Myocyte (in vitro differentiated cells): ENCODE measurements at regions not wholly inside any gene's neighbourhood (a gene's known extent, or its start where the extent isn't known, plus 50 kb on each side); places are given as distances from the start of the nearest gene placed in this dataset.
"Not testable (repeated sequence)": the region's sequence is repeated elsewhere in the genome, so short reads cannot be mapped to it uniquely, and the experiment has no call there.

ENCODE experiments used
- DNase-seq: peaks from one replicate; pipeline ENCODE4 v3.0.0-alpha.2; 2012; ENCODE audit warnings: low read depth

- no peak for DNase-seq
Observed at GRCh38 chr9:87781331-87781730, 55.4 kb downstream of the CTSL start.

DNA sequence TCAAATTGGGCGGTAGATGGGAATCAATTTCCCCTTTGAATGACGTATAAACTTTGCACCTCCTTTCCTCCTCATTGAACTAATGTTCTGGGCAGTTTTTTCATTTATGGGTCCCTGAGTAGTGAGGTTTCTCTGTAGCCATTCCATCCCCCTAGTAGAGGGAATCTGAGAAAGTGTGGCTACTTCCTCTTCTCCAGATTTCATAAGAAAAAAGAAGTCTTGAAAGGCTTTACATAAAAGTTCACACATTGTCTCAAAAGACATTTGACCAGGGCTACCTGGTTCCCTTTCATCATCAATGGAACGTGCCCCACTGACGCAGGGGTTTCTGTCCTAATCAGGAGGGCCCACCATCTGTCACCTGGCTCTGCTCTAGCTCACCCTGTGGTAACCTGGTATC is 57.3 kb downstream of the CTSL start:
- DNase-seq: no peak

DNA sequence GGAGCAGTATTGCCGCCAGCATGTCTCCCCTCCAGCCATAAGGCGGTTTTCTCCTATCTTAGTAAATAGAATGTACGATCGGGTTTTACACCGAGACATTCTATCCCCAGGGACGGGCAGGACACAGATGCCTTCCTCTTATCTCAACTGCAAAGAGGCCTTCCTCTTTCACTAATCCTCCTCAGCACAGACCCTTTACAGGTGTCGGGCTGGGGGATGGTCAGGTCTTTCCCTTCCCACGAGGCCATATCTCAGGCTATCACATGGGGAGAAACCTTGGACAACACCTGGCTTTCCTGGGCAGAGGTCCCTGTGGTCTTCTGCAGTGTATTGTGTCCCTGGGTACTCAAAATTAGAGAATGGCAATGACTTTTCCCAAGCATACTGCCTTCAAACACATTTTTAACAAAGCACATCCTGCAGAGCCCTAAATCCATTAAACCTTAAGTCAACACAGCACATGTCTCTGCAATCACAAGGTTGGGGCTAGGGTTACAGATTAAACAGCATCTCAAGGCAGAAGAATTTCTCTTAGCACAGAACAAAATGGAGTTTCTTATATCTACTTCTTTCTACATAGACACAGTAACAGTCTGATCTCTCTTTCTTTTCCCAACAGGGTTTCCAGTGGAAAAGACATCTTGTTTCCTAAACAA is 59.5 kb downstream of the CTSL start:
- not testable (repeated sequence) for DNase-seq

GRCh38 chr9:87786423-87786822 is 60.5 kb downstream of the CTSL start:
- DNase-seq: no peak

DNA sequence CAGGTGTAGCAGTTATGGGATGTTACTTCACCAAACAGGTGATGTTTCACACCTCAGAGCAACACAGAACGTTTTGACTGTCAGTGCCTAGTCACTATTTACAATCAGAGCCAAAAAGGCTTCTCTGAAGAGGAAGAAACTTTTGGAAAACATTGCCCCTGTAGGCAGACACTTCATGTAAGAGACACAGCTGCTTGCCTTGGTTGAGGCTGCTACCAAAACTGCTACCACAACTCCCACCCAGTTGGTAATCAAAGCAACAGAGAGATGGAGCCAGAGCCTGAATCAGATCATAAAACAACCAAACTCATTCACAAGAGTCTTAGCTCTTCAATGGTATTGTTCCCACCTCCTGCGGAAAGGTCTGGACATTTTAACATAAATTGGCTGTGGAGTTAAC is 61.0 kb downstream of the CTSL start:
- DNase-seq: no peak

- DNase-seq: no peak
Observed at GRCh38 chr9:87787735-87788134, 61.8 kb downstream of the CTSL start.

DNA sequence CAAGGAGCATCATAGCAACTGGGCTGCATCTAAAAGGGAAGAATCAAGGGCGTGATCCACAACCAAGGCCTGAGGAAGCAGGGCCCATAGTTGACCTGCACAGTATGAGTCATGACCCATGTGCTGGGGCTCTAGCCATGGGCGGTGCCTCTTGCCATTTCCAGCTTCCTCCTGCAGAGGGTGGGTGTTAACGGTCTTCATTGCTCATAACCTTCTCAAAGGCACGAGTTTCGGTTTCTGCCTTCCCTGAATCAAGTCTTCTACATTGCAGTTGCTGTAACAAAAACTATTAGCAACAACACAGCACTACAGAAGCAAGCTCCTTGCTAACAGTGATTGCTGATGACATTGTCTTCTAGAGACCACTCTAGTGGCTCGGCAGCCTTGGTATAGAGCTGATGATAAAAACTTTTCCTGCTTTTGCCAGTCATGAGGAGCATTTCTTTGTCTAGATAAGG is 66.9 kb downstream of the CTSL start:
- peak; percentile 28 for DNase-seq

DNA sequence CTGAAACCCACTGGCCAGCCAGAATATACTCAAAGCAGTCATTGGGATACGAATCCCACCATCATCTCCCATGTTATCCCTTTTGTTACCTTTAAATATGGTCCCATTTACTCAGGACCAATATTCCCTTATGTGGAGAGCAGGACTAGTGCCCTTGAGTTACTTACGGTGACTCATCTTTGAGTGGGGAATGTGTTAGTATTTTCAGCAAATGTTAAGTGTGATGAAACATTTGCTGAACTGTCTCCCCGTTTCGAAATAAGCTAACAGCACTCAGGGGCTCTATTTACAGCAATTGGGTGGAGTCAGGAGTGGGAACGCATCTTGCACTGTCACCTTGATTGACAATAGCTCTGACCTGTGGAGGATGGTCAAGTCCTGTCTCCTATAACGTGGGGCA is 67.4 kb downstream of the CTSL start:
- peak; percentile 53 for DNase-seq

GRCh38 chr9:87795178-87795577 is 69.3 kb downstream of the CTSL start:
- no peak for DNase-seq

DNA sequence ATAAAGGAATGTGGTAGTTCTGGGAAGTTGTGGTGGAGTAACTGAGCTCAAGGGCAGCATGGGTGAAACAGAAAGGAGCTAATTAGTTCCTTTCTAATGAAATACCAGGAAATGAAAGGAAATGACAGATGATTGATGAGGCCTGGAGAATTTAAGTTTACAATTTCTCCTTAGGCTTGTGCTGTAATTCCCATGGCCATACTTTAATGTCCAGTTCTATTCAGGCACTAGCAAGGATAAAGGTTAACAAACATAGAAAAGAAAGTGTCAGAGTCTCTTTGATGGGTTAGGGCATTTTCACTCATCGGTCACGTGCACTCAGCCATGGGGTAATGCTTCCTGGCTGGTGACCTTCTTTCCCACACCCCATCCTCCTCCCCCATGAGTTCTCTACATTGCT is 70.3 kb downstream of the CTSL start:
- no peak for DNase-seq

- DNase-seq: no peak
Observed at GRCh38 chr9:87798261-87798833, 72.4 kb downstream of the CTSL start.

DNA sequence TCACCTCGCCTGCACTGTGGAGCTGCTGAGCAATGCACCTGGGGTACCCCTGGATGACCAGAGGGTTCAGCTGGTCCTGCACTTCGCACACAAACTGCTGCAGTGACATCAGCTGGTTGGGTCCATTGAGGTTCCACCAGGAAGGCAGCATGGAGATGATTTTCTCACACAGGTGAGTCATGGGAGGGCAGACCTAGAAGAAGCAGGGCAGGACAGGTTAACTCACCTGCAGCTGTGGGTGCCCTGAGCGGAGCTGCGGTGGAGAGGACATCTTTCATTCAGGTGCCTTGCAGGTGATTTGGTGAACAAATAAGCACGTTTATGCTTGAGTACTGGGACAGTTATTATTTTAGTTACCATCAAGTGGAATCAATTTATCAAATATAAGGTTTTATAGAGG is 73.6 kb downstream of the CTSL start:
- no peak for DNase-seq

DNA sequence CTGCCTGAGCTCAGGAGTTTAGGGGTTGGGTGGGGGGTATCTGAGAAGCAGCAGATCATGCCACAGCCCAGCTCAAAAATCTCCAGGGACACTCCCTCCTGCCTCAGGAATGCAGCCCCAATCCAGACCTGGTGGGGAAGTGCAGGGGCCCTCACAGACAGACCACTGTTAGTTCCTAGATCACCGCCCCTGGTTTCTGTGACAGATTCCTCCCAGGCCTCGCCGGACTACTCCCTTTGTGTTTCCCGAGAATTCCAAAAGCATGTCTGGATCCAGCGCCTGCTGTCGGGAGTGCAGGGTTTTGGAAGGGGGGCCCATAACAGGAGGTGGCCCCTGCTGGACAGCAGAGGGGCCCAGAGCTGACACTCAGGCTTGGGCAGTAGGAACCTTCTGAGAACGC is 74.5 kb downstream of the CTSL start:
- DNase-seq: no peak

GRCh38 chr9:87801013-87801412 is 75.1 kb downstream of the CTSL start:
- no peak for DNase-seq

- no peak for DNase-seq
Observed at GRCh38 chr9:87803166-87803565, 77.2 kb downstream of the CTSL start.

DNA sequence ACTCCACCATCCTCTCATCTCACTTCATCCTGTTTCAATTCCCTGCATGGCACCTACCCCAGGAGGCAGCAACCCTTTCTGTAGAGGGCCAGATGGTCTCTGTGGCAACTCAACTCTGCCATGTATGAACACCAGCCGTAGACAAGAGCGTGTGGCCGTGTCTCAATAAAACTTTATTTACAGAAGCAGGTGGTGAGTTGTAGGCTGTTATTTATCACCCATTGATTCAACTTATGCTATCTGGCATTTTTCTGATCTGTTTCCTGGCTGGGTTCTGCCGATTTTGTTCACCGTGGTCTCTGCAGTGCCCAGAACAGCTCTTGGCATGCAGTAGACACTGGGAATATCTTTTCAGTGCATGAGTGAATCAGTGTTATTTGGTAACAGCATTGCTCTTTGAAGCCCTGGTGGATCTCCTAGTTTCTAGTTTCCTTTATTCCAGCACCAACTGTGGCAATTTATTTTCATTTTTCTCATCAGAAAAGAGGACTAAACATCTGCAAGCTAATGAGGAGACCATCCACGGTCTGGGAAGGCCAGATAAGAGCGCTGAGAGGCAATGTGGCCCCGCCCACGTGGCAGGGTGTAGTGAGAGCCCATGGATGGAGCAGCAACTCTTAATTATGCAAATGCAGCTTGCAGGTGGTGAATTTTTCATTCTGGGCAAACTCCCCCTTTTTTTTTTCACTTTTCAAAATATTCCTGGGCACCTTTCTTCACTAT is 77.9 kb downstream of the CTSL start:
- DNase-seq: no peak

DNA sequence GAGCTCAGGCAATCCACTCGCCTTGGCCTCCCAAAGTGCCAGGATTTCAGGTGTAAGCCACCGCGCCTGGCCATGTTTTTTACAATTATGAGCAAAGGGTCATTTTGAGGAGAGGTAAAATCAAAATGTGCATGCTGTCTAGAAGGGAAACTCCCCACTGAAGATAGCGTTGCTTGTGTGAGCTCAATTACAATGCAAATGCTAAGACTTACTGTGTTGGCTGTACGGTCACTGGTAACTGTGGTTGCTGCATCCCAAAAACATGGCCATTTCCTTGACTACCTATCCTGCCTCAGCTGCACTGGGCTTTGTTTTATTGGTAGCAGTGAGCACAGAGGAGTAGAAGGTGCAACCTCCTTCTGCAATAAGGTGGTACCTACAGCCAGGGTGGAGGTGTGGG is 77.4 kb upstream of the SPATA31E1 start:
- no peak for DNase-seq

GRCh38 chr9:87810008-87810407 is 72.7 kb upstream of the SPATA31E1 start:
- DNase-seq: no peak

DNA sequence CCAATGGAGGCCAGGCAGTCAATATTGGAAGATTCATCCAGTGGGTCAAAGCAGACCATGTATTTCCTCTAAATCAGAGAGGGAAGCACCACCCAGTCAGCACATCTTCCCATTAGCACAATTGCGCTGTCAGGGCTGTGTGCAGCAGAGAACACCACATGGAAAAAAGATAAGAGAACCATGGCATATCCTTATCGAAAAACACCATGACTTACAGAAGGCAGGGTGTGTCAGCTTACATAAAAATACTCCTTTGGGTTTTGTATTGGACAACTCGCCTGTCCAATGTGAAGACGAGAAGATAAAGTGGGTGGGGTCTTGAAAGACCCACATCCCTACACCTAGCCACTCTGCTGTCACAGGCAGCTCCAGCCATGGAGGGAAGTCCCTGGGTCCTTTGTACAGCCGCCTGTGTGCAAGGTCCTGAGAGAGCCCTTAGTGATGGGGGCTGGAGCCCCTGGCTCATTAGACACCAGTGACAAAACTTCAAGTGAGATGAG is 71.9 kb upstream of the SPATA31E1 start:
- no peak for DNase-seq

DNA sequence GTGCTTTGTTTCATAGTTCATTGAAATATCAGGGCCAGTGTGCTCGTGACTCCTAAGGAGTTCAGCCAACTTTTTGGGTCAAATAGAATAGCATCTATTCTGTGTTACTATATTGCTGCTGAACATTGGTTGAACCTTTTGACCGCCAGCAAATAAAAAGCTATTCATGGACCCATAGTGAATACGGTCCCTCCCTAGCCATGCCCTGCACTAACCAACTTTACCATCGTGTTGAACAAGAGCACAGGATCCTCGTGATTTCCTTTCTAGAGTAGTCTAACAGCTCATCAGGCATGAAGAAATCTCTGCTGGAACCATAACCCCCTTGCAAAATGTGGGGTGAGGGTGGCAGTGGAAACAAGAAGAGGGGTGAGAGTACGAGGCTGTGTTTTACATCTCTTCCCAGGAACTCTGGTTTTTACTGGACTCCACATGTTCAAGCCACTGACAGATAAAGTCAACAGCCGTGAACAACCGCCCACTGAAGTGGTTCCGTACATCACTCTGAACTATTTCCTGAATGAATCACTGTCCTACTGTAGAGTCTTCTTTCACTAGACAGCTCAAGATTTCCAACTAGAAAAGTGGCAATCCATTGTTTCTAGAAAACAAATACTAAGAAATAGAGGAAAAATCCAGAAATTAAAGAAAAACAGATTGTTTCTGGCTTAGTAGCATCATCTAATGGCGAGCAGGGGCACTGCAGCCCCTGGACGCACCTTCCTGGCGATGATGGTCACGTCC is 70.1 kb upstream of the SPATA31E1 start:
- peak; percentile 58 for DNase-seq

- no peak for DNase-seq
Observed at GRCh38 chr9:87813119-87813463, 69.6 kb upstream of the SPATA31E1 start.

GRCh38 chr9:87816036-87816435 is 66.6 kb upstream of the SPATA31E1 start:
- DNase-seq: peak; percentile 44
